Liver (tissue), 3 donors: ENCODE measurements at regions not wholly inside any gene's neighbourhood (a gene's known extent, or its start where the extent isn't known, plus 50 kb on each side); places are given as distances from the start of the nearest gene placed in this dataset.

Experiments used
- ATF3 ChIP-seq: IDR thresholded peaks from 2 replicates; pipeline ENCODE4 v1.6.1; 2016; ENCODE audit warnings: antibody characterized with exemption
- CTCF ChIP-seq: fragments of 150-350 bp; IDR thresholded peaks from 2 replicates; pipeline ENCODE4 v1.5.1; 2017; ENCODE audit warnings: improper control_type of control experiment, low read depth, low read length; ENCODE audit not compliant: missing input control
- FOXA1 ChIP-seq: IDR thresholded peaks from 2 replicates; pipeline ENCODE4 v1.6.1; 2016; ENCODE audit warnings: antibody characterized with exemption
- HNF4A ChIP-seq, 2 donors: conservative IDR thresholded peaks; 2 replicates each; pipeline ENCODE4 v1.6.1; 2016; ENCODE audit warnings: antibody characterized with exemption in 2 of 2, mild to moderate bottlenecking in 2 of 2
- HNF4G ChIP-seq: IDR thresholded peaks from 2 replicates; pipeline ENCODE4 v1.6.1; 2016; ENCODE audit warnings: antibody characterized with exemption
- JUND ChIP-seq, 2 donors: IDR thresholded peaks; 2 replicates each; pipeline ENCODE4 v1.6.1; 2016; ENCODE audit warnings: antibody characterized with exemption in 2 of 2
- MAX ChIP-seq: IDR thresholded peaks from 2 replicates; pipeline ENCODE4 v1.6.1; 2016; ENCODE audit warnings: antibody characterized with exemption
- RAD21 ChIP-seq, 2 donors: IDR thresholded peaks; 2 replicates each; pipeline ENCODE4 v1.6.1; 2016; ENCODE audit warnings: antibody characterized with exemption in 2 of 2, mild to moderate bottlenecking in 2 of 2
- REST ChIP-seq: IDR thresholded peaks from 2 replicates; pipeline ENCODE4 v1.6.1; 2016; ENCODE audit warnings: antibody characterized with exemption, mild to moderate bottlenecking
- RXRA ChIP-seq, 2 donors: IDR thresholded peaks; 2 replicates each; pipeline ENCODE4 v1.6.1; 2017 to 2018; ENCODE audit warnings: antibody characterized with exemption in 2 of 2, mild to moderate bottlenecking in 1 of 2
- SP1 ChIP-seq: IDR thresholded peaks from 2 replicates; pipeline ENCODE4 v1.6.1; 2018; ENCODE audit warnings: antibody characterized with exemption, mild to moderate bottlenecking
- TAF1 ChIP-seq: conservative IDR thresholded peaks from 2 replicates; pipeline ENCODE4 v1.6.1; 2016; ENCODE audit warnings: antibody characterized with exemption, mild to moderate bottlenecking
- YY1 ChIP-seq: IDR thresholded peaks from 2 replicates; pipeline ENCODE4 v1.6.1; 2016; ENCODE audit warnings: antibody characterized with exemption, mild to moderate bottlenecking
- ZBTB33 ChIP-seq: IDR thresholded peaks from 2 replicates; pipeline ENCODE4 v1.6.1; 2016; ENCODE audit warnings: antibody characterized with exemption
- donor health status: healthy.
- donor health status: healthy.

GRCh38 chr3:188993181-188993580 is 178.6 kb upstream of the TPRG1 start:
- TF ChIP-seq MAX, result no peak
- TF ChIP-seq REST, result no peak
- no peak for TF ChIP-seq ATF3
- no peak for TF ChIP-seq CTCF
- no peak for TF ChIP-seq TAF1
- no peak for TF ChIP-seq RXRA (IDR thresholded peaks at IDR 0.05)
- TF ChIP-seq JUND (IDR thresholded peaks at IDR 0.05), result no peak
- TF ChIP-seq SP1, result no peak
- no peak for TF ChIP-seq HNF4A (conservative IDR thresholded peaks at IDR 0.05)
- no peak for TF ChIP-seq ZBTB33
- TF ChIP-seq FOXA1, result no peak
- TF ChIP-seq HNF4G, result no peak
- TF ChIP-seq YY1, result no peak
- TF ChIP-seq RAD21 (IDR thresholded peaks at IDR 0.05), result no peak
